HG03139 (cell line): ENCODE measurements at regions not wholly inside any gene's neighbourhood (a gene's known extent, or its start where the extent isn't known, plus 50 kb on each side); places are given as distances from the start of the nearest gene placed in this dataset.

ENCODE experiments used
- ATAC-seq: cut with Tn5 transposase; IDR thresholded peaks from one replicate; pipeline ENCODE4 v1.9.1; 2021; ENCODE audit not compliant: unreplicated experiment

GRCh38 chr16:51922476-51922875, 624.5 kb downstream of the TOX3 start:
- ATAC-seq, result no peak

- no peak for ATAC-seq
Measured at GRCh38 chr16:51919736-51920135, 627.2 kb downstream of the TOX3 start.

GRCh38 chr16:51916814-51917213, 630.1 kb downstream of the TOX3 start:
- no peak for ATAC-seq

- ATAC-seq, result no peak
Measured at GRCh38 chr16:51916231-51916630, 630.7 kb downstream of the TOX3 start.

- ATAC-seq, result no peak
Measured at GRCh38 chr16:51907680-51908079, 639.3 kb downstream of the TOX3 start.

GRCh38 chr16:51900221-51900780, 646.6 kb downstream of the TOX3 start:
- ATAC-seq, result no peak

- no peak for ATAC-seq
Measured at GRCh38 chr16:51898872-51899271, 648.1 kb downstream of the TOX3 start.

GRCh38 chr16:51896013-51896412, 650.9 kb downstream of the TOX3 start:
- ATAC-seq, result no peak

GRCh38 chr16:51892293-51893007, 654.5 kb downstream of the TOX3 start:
- no peak for ATAC-seq

- ATAC-seq, result no peak
Measured at GRCh38 chr16:51888534-51888933, 658.4 kb downstream of the TOX3 start.

- ATAC-seq, result no peak
Measured at GRCh38 chr16:51888016-51888415, 658.9 kb downstream of the TOX3 start.

GRCh38 chr16:51886456-51886855, 660.5 kb downstream of the TOX3 start:
- ATAC-seq, result no peak

GRCh38 chr16:51884773-51885172, 662.2 kb downstream of the TOX3 start:
- ATAC-seq, result no peak

GRCh38 chr16:51881731-51882130, 665.2 kb downstream of the TOX3 start:
- ATAC-seq, result no peak

- no peak for ATAC-seq
Measured at GRCh38 chr16:51880776-51881175, 666.2 kb downstream of the TOX3 start.

GRCh38 chr16:51877686-51878085, 669.3 kb downstream of the TOX3 start:
- ATAC-seq, result no peak

- no peak for ATAC-seq
Measured at GRCh38 chr16:51876934-51877333, 670.0 kb downstream of the TOX3 start.

GRCh38 chr16:51876601-51876875, 670.4 kb downstream of the TOX3 start:
- no peak for ATAC-seq

GRCh38 chr16:51875834-51876600, 670.9 kb downstream of the TOX3 start:
- ATAC-seq, result no peak

- no peak for ATAC-seq
Measured at GRCh38 chr16:51872524-51872923, 674.4 kb downstream of the TOX3 start.

- no peak for ATAC-seq
Measured at GRCh38 chr16:51870296-51870854, 676.6 kb downstream of the TOX3 start.

- ATAC-seq, result no peak
Measured at GRCh38 chr16:51869176-51869575, 677.8 kb downstream of the TOX3 start.
